ENCODE measurements at regions not wholly inside any gene's neighbourhood (a gene's known extent, or its start where the extent isn't known, plus 50 kb on each side); places are given as distances from the start of the nearest gene placed in this dataset.

DNA sequence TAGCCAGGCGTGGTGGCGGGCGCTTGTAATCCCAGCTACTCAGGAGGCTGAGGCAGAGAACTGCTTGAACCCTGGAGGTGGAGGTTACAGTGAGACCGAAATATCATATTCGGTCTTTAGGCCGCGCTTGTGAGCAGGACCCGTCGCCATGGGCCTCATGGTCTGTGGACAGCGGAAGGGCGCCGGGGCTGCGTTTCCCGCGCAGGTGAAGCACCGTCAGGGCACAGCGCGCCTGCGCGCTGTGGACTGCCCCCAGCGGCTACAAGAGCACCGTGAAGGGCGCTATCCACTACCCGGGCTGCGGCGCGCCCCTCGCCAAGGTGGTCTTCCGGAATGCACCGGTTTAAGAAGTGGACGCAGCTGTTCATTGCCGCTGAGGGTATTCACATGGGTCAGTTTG is 482.0 kb upstream of the NAALADL2 start:
- TF ChIP-seq, protein P1, sequence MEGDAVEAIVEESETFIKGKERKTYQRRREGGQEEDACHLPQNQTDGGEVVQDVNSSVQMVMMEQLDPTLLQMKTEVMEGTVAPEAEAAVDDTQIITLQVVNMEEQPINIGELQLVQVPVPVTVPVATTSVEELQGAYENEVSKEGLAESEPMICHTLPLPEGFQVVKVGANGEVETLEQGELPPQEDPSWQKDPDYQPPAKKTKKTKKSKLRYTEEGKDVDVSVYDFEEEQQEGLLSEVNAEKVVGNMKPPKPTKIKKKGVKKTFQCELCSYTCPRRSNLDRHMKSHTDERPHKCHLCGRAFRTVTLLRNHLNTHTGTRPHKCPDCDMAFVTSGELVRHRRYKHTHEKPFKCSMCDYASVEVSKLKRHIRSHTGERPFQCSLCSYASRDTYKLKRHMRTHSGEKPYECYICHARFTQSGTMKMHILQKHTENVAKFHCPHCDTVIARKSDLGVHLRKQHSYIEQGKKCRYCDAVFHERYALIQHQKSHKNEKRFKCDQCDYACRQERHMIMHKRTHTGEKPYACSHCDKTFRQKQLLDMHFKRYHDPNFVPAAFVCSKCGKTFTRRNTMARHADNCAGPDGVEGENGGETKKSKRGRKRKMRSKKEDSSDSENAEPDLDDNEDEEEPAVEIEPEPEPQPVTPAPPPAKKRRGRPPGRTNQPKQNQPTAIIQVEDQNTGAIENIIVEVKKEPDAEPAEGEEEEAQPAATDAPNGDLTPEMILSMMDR (IDR thresholded peaks at IDR 0.05), result no peak
- Histone ChIP-seq H3K9me3 (no peaks in the 10 kb centered on the region), H3K4me3 (no peak overlapping the region), H3K27ac (no peak overlapping the region), H3K36me3 (no peaks in the 10 kb centered on the region), H3K27me3 (no peaks in the 10 kb centered on the region), H3K4me1 (no peaks in the 10 kb centered on the region)
- no peak for DNase-seq (ENCODE audit: low spot score in 2 of 2)
- intact Hi-C loops (cut with DNase I), result no loop called here

DNA sequence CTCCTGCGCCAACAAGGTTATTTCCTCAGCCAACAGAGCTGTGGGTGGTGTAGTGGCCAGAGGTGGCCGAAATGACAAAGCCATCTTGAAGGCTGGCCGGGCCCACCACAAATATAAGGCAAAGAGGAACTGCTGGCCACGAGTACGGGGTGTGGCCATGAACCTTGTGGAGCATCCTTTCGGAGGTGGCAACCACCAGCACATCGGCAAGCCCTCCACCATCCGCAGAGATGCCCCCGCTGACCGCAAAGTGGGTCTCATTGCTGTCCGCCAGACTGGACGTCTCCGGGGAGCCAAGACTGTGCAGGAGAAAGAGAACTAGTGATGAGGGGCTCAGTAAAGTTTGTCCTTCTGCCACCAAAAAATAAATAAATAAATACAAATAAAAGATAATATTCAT is 481.4 kb upstream of the NAALADL2 start:
- Histone ChIP-seq H3K9me3 (no peaks in the 10 kb centered on the region), H3K4me3 (no peak overlapping the region), H3K4me1 (no peaks in the 10 kb centered on the region), H3K36me3 (no peaks in the 10 kb centered on the region), H3K27ac (no peak overlapping the region), H3K27me3 (no peaks in the 10 kb centered on the region)
- TF ChIP-seq, protein P1 (IDR thresholded peaks at IDR 0.05), result no peak
- no peak for DNase-seq (ENCODE audit: low spot score in 2 of 2)
- intact Hi-C loops (cut with DNase I), result no loop called here

DNA sequence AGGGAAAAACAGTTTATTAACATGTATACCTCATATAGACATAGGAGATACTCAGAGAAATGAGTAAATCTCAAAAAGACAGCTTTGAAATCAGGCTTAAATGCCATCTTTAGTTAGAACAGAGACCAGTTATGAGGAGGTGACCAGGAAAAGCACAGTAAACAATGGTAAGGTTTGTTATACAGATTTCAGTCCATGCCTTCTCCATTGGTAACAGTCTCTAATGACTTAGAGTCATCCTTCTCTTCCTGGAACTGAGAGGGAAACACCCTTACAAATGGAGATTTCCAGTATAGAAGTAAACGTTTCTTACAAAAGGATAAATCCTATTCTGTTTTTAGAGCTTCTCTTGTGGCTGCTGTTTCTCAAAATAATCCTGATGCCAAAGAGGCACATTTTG is 476.3 kb upstream of the NAALADL2 start:
- intact Hi-C loops (cut with DNase I), result no loop called here
- H3K27me3 ChIP-seq, result no peaks in the 10 kb centered on the region

DNA sequence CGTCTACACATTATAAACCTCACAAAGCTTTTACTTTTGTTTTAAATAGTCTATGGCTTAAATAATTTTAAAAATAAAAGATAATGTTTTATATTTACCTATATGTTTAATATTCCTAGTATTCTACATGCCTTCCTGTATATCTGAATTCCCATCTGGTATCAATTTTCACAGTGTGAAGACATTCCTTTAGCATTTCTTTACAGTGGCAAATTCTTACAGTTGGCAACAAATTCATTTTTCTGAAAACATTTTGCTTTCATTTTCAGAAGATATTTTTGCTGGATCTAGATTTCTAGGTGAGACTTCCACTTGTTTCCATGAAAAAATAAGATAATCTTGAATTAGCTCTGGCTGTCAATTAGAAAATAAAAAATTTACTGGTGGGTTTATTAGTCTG is 471.4 kb upstream of the NAALADL2 start:
- TF ChIP-seq, protein P1 (IDR thresholded peaks at IDR 0.05), result no peak
- no peak overlapping the region for H3K27ac ChIP-seq
- no peak overlapping the region for H3K4me3 ChIP-seq
- H3K4me1 ChIP-seq, result no peaks in the 10 kb centered on the region
- H3K27me3 ChIP-seq, result no peaks in the 10 kb centered on the region
- no peak for DNase-seq (ENCODE audit: low spot score in 2 of 2)
- intact Hi-C loops (cut with DNase I), result no loop called here
- H3K36me3 ChIP-seq, result no peaks in the 10 kb centered on the region
- no peaks in the 10 kb centered on the region for H3K9me3 ChIP-seq

More for the DNA sequence above, 476.3 kb upstream of the NAALADL2 start:
- Histone ChIP-seq H3K9me3 (no peaks in the 10 kb centered on the region), H3K4me3 (no peak overlapping the region), H3K4me1 (no peaks in the 10 kb centered on the region), H3K36me3 (no peaks in the 10 kb centered on the region), H3K27ac (no peak overlapping the region)
- TF ChIP-seq, protein P1 (IDR thresholded peaks at IDR 0.05), result no peak
- DNase-seq (ENCODE audit: low spot score in 2 of 2), result no peak

DNA sequence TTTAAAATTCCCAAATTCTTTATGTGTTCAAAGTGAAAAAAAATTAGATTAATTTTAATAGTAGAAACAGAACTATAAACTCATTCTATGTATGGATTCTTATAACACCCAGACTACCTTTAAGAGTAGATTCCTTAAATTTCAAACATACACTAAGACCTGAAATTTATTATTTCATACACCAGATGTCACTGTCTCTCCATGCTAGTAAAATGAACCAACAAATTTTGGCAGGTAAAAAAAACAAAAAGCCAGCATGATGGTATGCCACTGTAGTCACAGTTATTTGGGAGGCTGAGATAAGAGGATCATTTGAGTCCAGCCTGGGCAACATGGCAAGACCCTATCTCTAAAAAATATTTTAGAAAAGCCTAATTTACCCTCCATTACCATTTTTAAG is 461.3 kb upstream of the NAALADL2 start:
- no peaks in the 10 kb centered on the region for H3K27me3 ChIP-seq
- H3K4me1 ChIP-seq, result no peaks in the 10 kb centered on the region
- no peak for DNase-seq (ENCODE audit: low spot score in 2 of 2)
- TF ChIP-seq, protein P1 (IDR thresholded peaks at IDR 0.05), result peak; percentile 18 to 45 (median 30)
- H3K36me3 ChIP-seq, result no peaks in the 10 kb centered on the region
- no peak overlapping the region for H3K27ac ChIP-seq
- H3K9me3 ChIP-seq, result no peaks in the 10 kb centered on the region
- no peak overlapping the region for H3K4me3 ChIP-seq
- intact Hi-C loops (cut with DNase I), result no loop called here

DNA sequence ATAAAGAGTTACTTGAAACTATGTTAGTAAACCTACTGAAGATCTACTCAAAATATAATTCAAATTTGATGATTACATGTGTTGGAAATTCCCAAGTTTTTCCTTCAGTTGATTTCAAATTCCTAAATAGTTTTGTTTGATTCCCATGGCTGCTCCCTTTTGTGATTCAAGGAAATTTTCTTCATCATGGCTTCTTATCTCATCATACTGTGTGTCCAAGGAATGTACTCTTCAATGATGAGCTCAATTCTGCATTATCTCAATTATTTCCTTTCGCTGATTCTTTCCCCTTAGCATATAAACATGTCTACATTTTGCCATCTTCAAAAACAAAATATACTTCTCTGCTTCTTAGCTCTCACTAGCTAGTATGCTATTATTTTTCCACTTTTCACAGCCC is 460.4 kb upstream of the NAALADL2 start:
- H3K4me1 ChIP-seq, result no peaks in the 10 kb centered on the region
- no peak overlapping the region for H3K27ac ChIP-seq
- H3K4me3 ChIP-seq, result no peak overlapping the region
- H3K27me3 ChIP-seq, result no peaks in the 10 kb centered on the region
- intact Hi-C loops (cut with DNase I), result no loop called here
- no peaks in the 10 kb centered on the region for H3K9me3 ChIP-seq
- TF ChIP-seq, protein P1 (IDR thresholded peaks at IDR 0.05), result no peak
- no peaks in the 10 kb centered on the region for H3K36me3 ChIP-seq
- no peak for DNase-seq (ENCODE audit: low spot score in 2 of 2)
